Erythroblast (primary cell): ENCODE measurements at regions not wholly inside any gene's neighbourhood (a gene's known extent, or its start where the extent isn't known, plus 50 kb on each side); places are given as distances from the start of the nearest gene placed in this dataset.

ENCODE experiments used
- GATA1 ChIP-seq: IDR thresholded peaks from 2 replicates; pipeline ENCODE4 v1.6.1; 2011; ENCODE audit warnings: low read depth, mild to moderate bottlenecking, control low read depth, low read length, moderate library complexity
- POLR2A ChIP-seq: IDR thresholded peaks from 2 replicates; pipeline ENCODE4 v1.6.1; 2011; ENCODE audit warnings: mild to moderate bottlenecking, low read length

GRCh38 chr4:66625480-66625879 lies 919.8 kb downstream of the CENPC start:
- no peak for TF ChIP-seq POLR2A
- TF ChIP-seq GATA1, result no peak
